GM12878 (cell line): ENCODE measurements at regions not wholly inside any gene's neighbourhood (a gene's known extent, or its start where the extent isn't known, plus 50 kb on each side); places are given as distances from the start of the nearest gene placed in this dataset.

Source experiments
- ATF3 ChIP-seq: IDR thresholded peaks from 2 replicates; pipeline ENCODE4 v1.6.1; 2011; ENCODE audit warnings: low read depth, mild to moderate bottlenecking, low read length, moderate library complexity, borderline replicate concordance; ENCODE audit errors: extremely low read depth
- CREM ChIP-seq: IDR thresholded peaks from 2 replicates; pipeline ENCODE4 v1.6.1; 2014; ENCODE audit warnings: antibody characterized with exemption, low read depth
- CTCF ChIP-seq, 3 experiments: IDR thresholded peaks in 2 of 3; conservative IDR thresholded peaks in 1 of 3; 2 replicates each; pipeline ENCODE4 v1.5.1; 2011; ENCODE audit warnings: low read depth in 3 of 3, low read length in 3 of 3, mild to moderate bottlenecking in 3 of 3, control low read depth in 2 of 3, moderate library complexity in 2 of 3, inconsistent platforms in 1 of 3, mixed read lengths in 1 of 3; ENCODE audit not compliant: control insufficient read depth in 2 of 3, insufficient read depth in 1 of 3; ENCODE audit errors: extremely low read depth in 1 of 3
- FOXM1 ChIP-seq: IDR thresholded peaks from 2 replicates; pipeline ENCODE4 v1.6.1; 2012; ENCODE audit warnings: low read depth, mild to moderate bottlenecking, inconsistent platforms, low read length, moderate library complexity
- MTA3 ChIP-seq: IDR thresholded peaks from 2 replicates; pipeline ENCODE4 v1.6.1; 2012; ENCODE audit warnings: low read length, inconsistent platforms, borderline replicate concordance
- PML ChIP-seq: IDR thresholded peaks from 2 replicates; pipeline ENCODE4 v1.6.1; 2012; ENCODE audit warnings: low read length, inconsistent platforms
- POLR2A ChIP-seq: IDR thresholded peaks from 2 replicates; pipeline ENCODE4 v1.6.1; 2011; ENCODE audit warnings: low read depth, mild to moderate bottlenecking, low read length
- SP1 ChIP-seq: IDR thresholded peaks from one replicate; pipeline ENCODE4 v1.6.1; 2011; ENCODE audit warnings: low read depth, low read length
- SREBF2 ChIP-seq: IDR thresholded peaks from 2 replicates; pipeline ENCODE4 v1.6.1; 2012; ENCODE audit warnings: mild to moderate bottlenecking, low read length
- STAT1 ChIP-seq: fragments of 450-650 bp; conservative IDR thresholded peaks from 2 replicates; pipeline ENCODE4 v1.6.1; 2014; ENCODE audit warnings: antibody characterized with exemption, mild to moderate bottlenecking
- ZNF274 ChIP-seq: IDR thresholded peaks from one replicate; pipeline ENCODE4 v1.8.0; 2011; ENCODE audit not compliant: insufficient read length, insufficient read depth
- ZZZ3 ChIP-seq: IDR thresholded peaks from 2 replicates; pipeline ENCODE4 v1.6.1; 2011; ENCODE audit warnings: low read depth; ENCODE audit not compliant: control insufficient read depth, insufficient read length

- TF ChIP-seq STAT1 (no peak), PML (no peak), SREBF2 (no peak), ZZZ3 (no peak), ATF3 (no peak), CREM (no peak), FOXM1 (no peak), CTCF (IDR thresholded peaks at IDR 0.05 in 2 of 3, conservative IDR thresholded peaks at IDR 0.05 in 1 of 3; ENCODE audit: control insufficient read depth in 2 of 3, extremely low read depth in 1 of 3, insufficient read depth in 1 of 3, low read depth in 3 of 3, low read length in 3 of 3) (no peak), ZNF274 (no peak), POLR2A (no peak), SP1 (no peak), MTA3 (no peak)
Measured at GRCh38 chr12:131589966-131590365, 120.9 kb upstream of the SFSWAP start.
